ENCODE measurements at regions not wholly inside any gene's neighbourhood (a gene's known extent, or its start where the extent isn't known, plus 50 kb on each side); places are given as distances from the start of the nearest gene placed in this dataset.

DNA sequence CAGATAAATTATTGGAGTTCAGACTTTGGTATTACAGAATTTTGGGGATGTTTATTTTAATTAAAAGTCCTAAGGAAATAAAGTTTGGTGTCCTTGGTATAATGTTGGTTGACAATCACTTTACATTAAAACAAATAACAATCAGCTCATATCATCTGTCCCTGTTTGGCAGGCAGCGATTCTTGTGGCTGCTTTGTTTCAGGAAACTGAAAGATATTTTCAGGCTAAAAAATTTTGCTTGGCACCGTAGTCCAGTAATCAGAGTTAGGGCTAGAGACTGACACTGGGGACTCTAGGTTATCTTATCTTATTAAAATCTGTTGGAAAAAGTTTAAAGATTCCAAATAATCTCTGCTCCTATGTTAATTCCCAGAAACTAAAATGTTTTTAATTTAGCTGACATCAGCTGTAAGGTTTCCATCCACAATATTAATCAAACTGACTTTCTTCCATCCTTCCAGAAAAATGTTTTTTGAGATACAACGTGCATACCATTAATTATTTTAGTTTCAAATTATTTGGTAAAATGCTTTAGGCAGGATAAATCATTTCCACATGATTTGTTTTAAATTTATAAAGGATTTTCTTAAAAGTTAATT lies 97.6 kb downstream of the ZIC5 start:
- Mint-ChIP-seq H3K4me3 (no peak overlapping the region), H3K36me3 (no peaks in the 10 kb centered on the region), H3K27me3 (ENCODE audit: low read depth in 3 of 3) (peaks cover 1 to 8% (median 2%) of the 10 kb centered on the region in 3 donors), H3K27ac (no peak overlapping the region), H3K4me1 (no peaks in the 10 kb centered on the region), H3K9me3 (no peaks in the 10 kb centered on the region)
- Histone ChIP-seq H3K27ac (ENCODE audit: low read depth in 1 of 2, low read length in 2 of 2) (no peak overlapping the region), H3K4me2 (replicated peaks; ENCODE audit: extremely low read depth, low read length, poor library complexity, severe bottlenecking) (no peak overlapping the region), H3K9me3 (replicated peaks in 1 of 2; ENCODE audit: control insufficient read depth in 1 of 2, insufficient read depth in 1 of 2, low read length in 2 of 2) (no peaks in the 10 kb centered on the region), H3K4me3 (replicated peaks in 1 of 3; ENCODE audit: low read depth in 2 of 3, low read length in 3 of 3) (no peak overlapping the region), H4K20me1 (ENCODE audit: insufficient read depth, low read length) (no peaks in the 10 kb centered on the region), H3K9ac (ENCODE audit: insufficient read depth, low read length, poor library complexity, severe bottlenecking) (no peak overlapping the region), H3K4me1 (ENCODE audit: control insufficient read depth in 1 of 2, insufficient read depth in 2 of 2, low read length in 2 of 2) (no peaks in the 10 kb centered on the region), H3K27me3 (ENCODE audit: control insufficient read depth in 2 of 2, insufficient read depth in 2 of 2, low read length in 2 of 2) (no peaks in the 10 kb centered on the region), H2AFZ (ENCODE audit: insufficient read depth, low read depth, low read length, poor library complexity, severe bottlenecking) (no peak overlapping the region), H3K36me3 (replicated peaks in 1 of 2; ENCODE audit: control insufficient read depth in 1 of 2, insufficient read depth in 2 of 2, low read length in 2 of 2) (no peaks in the 10 kb centered on the region), H3K79me2 (ENCODE audit: insufficient read depth, low read length) (no peaks in the 10 kb centered on the region)
- TF ChIP-seq, protein P1, sequence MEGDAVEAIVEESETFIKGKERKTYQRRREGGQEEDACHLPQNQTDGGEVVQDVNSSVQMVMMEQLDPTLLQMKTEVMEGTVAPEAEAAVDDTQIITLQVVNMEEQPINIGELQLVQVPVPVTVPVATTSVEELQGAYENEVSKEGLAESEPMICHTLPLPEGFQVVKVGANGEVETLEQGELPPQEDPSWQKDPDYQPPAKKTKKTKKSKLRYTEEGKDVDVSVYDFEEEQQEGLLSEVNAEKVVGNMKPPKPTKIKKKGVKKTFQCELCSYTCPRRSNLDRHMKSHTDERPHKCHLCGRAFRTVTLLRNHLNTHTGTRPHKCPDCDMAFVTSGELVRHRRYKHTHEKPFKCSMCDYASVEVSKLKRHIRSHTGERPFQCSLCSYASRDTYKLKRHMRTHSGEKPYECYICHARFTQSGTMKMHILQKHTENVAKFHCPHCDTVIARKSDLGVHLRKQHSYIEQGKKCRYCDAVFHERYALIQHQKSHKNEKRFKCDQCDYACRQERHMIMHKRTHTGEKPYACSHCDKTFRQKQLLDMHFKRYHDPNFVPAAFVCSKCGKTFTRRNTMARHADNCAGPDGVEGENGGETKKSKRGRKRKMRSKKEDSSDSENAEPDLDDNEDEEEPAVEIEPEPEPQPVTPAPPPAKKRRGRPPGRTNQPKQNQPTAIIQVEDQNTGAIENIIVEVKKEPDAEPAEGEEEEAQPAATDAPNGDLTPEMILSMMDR (IDR thresholded peaks at IDR 0.05) = no peak
- intact Hi-C loops (cut with micrococcal nuclease) = no loop called here
- WGBS (ENCODE audit: insufficient coverage) = no CpG with 5 or more reads among the region's 3 CpGs
- DNase-seq = no peak

DNA sequence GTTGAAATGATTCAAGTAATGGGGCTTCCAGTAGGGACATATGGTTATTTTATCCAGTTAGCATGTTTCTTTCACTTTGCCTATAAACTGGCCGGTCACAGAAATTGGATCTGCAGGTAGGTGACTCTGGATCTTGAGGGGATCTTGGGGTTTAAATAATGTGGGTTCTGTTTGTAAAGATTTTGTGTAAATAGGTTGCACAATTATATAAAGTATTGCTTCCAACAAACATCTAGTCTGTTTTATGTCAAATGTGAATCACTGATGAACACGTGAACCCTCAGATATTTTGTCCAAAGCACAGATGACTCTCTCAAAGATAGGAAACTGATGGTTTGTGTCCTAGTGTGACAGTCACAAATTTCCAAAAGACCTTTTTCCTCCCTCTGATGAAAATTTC lies 98.4 kb downstream of the ZIC5 start:
- H3K4me1 ChIP-seq (ENCODE audit: control insufficient read depth in 1 of 2, insufficient read depth in 2 of 2, low read length in 2 of 2) = no peaks in the 10 kb centered on the region
- H2AFZ ChIP-seq (ENCODE audit: insufficient read depth, low read depth, low read length, poor library complexity, severe bottlenecking) = no peak overlapping the region
- no peaks in the 10 kb centered on the region for H3K27me3 ChIP-seq (ENCODE audit: control insufficient read depth in 2 of 2, insufficient read depth in 2 of 2, low read length in 2 of 2)
- no peak overlapping the region for H3K4me3 ChIP-seq (replicated peaks in 1 of 3; ENCODE audit: low read depth in 2 of 3, low read length in 3 of 3)
- H3K4me1 Mint-ChIP-seq = no peaks in the 10 kb centered on the region
- intact Hi-C loops (cut with micrococcal nuclease) = no loop called here
- no CpG with 5 or more reads among the region's 2 CpGs for WGBS (ENCODE audit: insufficient coverage)
- no peaks in the 10 kb centered on the region for H3K9me3 ChIP-seq (replicated peaks in 1 of 2; ENCODE audit: control insufficient read depth in 1 of 2, insufficient read depth in 1 of 2, low read length in 2 of 2)
- no peak overlapping the region for H3K4me2 ChIP-seq (replicated peaks; ENCODE audit: extremely low read depth, low read length, poor library complexity, severe bottlenecking)
- TF ChIP-seq, protein P1 (IDR thresholded peaks at IDR 0.05) = no peak
- H3K79me2 ChIP-seq (ENCODE audit: insufficient read depth, low read length) = no peaks in the 10 kb centered on the region
- H3K36me3 Mint-ChIP-seq = no peaks in the 10 kb centered on the region
- H3K9me3 Mint-ChIP-seq = no peaks in the 10 kb centered on the region
- H3K27me3 Mint-ChIP-seq (ENCODE audit: low read depth in 3 of 3) = peaks cover 1 to 8% (median 2%) of the 10 kb centered on the region in 3 donors
- H3K27ac Mint-ChIP-seq = no peak overlapping the region
- H4K20me1 ChIP-seq (ENCODE audit: insufficient read depth, low read length) = no peaks in the 10 kb centered on the region
- no peak for DNase-seq
- no peak overlapping the region for H3K27ac ChIP-seq (ENCODE audit: low read depth in 1 of 2, low read length in 2 of 2)
- H3K4me3 Mint-ChIP-seq = no peak overlapping the region
- H3K9ac ChIP-seq (ENCODE audit: insufficient read depth, low read length, poor library complexity, severe bottlenecking) = no peak overlapping the region
- no peaks in the 10 kb centered on the region for H3K36me3 ChIP-seq (replicated peaks in 1 of 2; ENCODE audit: control insufficient read depth in 1 of 2, insufficient read depth in 2 of 2, low read length in 2 of 2)
